H1 (cell line): ENCODE measurements at regions not wholly inside any gene's neighbourhood (a gene's known extent, or its start where the extent isn't known, plus 50 kb on each side); places are given as distances from the start of the nearest gene placed in this dataset.

ENCODE experiments used
- CBX5 ChIP-seq: fragments of 300-800, 300-1000 bp; sonication (generic); IDR thresholded peaks from 2 replicates; pipeline ENCODE4 v1.7.1; 2016; ENCODE audit warnings: antibody characterized with exemption, low read length, low read depth
- CHD1 ChIP-seq: IDR thresholded peaks from 2 replicates; pipeline ENCODE4 v1.6.1; 2012; ENCODE audit warnings: low read depth, low read length, improper control_type of control experiment
- CTCF ChIP-seq, 3 experiments: IDR thresholded peaks; 1 replicate in 2 of 3; 2 replicates in 1 of 3; pipeline versions ENCODE4 v1.5.1 to v1.6.1; 2011; ENCODE audit warnings: low read length in 3 of 3, mild to moderate bottlenecking in 3 of 3, inconsistent platforms in 2 of 3, low read depth in 1 of 3, moderate library complexity in 1 of 3; ENCODE audit not compliant: insufficient read depth in 1 of 3; ENCODE audit errors: control extremely low read depth in 1 of 3
- EP300 ChIP-seq, 2 experiments: IDR thresholded peaks; 1 replicate in 1 of 2; 2 replicates in 1 of 2; pipeline ENCODE4 v1.6.1; 2011 to 2012; ENCODE audit warnings: low read depth in 2 of 2, low read length in 2 of 2, mild to moderate bottlenecking in 2 of 2, borderline replicate concordance in 1 of 2, inconsistent platforms in 1 of 2, moderate library complexity in 1 of 2
- EZH2 ChIP-seq: fragments of 200-600 bp; sonication (generic); IDR thresholded peaks from 2 replicates; pipeline ENCODE4 v1.7.1; 2012; ENCODE audit warnings: low read depth, mild to moderate bottlenecking, moderate library complexity, low read length, inconsistent platforms; ENCODE audit not compliant: severe bottlenecking
- MAFK ChIP-seq: IDR thresholded peaks from 2 replicates; pipeline ENCODE4 v1.6.1; 2012; ENCODE audit warnings: low read depth, mild to moderate bottlenecking, improper control_type of control experiment, low read length
- POLR2A ChIP-seq, 2 experiments: IDR thresholded peaks; 1 replicate in 1 of 2; 2 replicates in 1 of 2; pipeline ENCODE4 v1.6.1; 2011; ENCODE audit warnings: low read depth in 2 of 2, low read length in 2 of 2, mild to moderate bottlenecking in 2 of 2; ENCODE audit errors: control extremely low read depth in 1 of 2
- POLR2AphosphoS5 ChIP-seq: IDR thresholded peaks from 2 replicates; pipeline ENCODE4 v1.6.1; 2011; ENCODE audit warnings: low read depth, low read length
- RFX5 ChIP-seq: IDR thresholded peaks from 2 replicates; pipeline ENCODE4 v1.6.1; 2011; ENCODE audit warnings: low read depth, low read length, improper control_type of control experiment, borderline replicate concordance
- SIRT6 ChIP-seq: IDR thresholded peaks from one replicate; pipeline ENCODE4 v1.7.1; 2012; ENCODE audit warnings: low read length, inconsistent platforms
- SP2 ChIP-seq: IDR thresholded peaks from 2 replicates; pipeline ENCODE4 v1.6.1; 2012; ENCODE audit warnings: mild to moderate bottlenecking, low read length, inconsistent platforms
- TAF1 ChIP-seq: IDR thresholded peaks from 2 replicates; pipeline ENCODE4 v1.6.1; 2011; ENCODE audit warnings: mild to moderate bottlenecking, low read depth, low read length
- TEAD4 ChIP-seq: IDR thresholded peaks from 2 replicates; pipeline ENCODE4 v1.6.1; 2012; ENCODE audit warnings: low read depth, low read length, inconsistent platforms, mixed read lengths
- ZNF274 ChIP-seq: IDR thresholded peaks from 2 replicates; pipeline ENCODE4 v1.7.0; 2012; ENCODE audit warnings: low read length, borderline replicate concordance; ENCODE audit errors: extremely low read depth

- TF ChIP-seq EZH2: no peak
- TF ChIP-seq CTCF (IDR thresholded peaks at IDR 0.05; ENCODE audit: control extremely low read depth in 1 of 3, insufficient read depth in 1 of 3, low read depth in 1 of 3, low read length in 3 of 3): no peak
- TF ChIP-seq TAF1: no peak
- TF ChIP-seq TEAD4: no peak
- no peak for TF ChIP-seq EP300 (IDR thresholded peaks at IDR 0.05; ENCODE audit: borderline replicate concordance in 1 of 2, low read depth in 2 of 2, low read length in 2 of 2)
- TF ChIP-seq ZNF274: no peak
- TF ChIP-seq CBX5: no peak
- TF ChIP-seq CHD1: no peak
- TF ChIP-seq SIRT6: no peak
- no peak for TF ChIP-seq POLR2A (IDR thresholded peaks at IDR 0.05; ENCODE audit: control extremely low read depth in 1 of 2, low read depth in 2 of 2, low read length in 2 of 2)
- TF ChIP-seq RFX5: no peak
- TF ChIP-seq POLR2AphosphoS5: no peak
- TF ChIP-seq SP2: no peak
- no peak for TF ChIP-seq MAFK
Measured at GRCh38 chr3:180319461-180319860, 282.5 kb upstream of the TTC14 start.
